Fibroblast of the aortic adventitia (primary cell): ENCODE measurements at regions not wholly inside any gene's neighbourhood (a gene's known extent, or its start where the extent isn't known, plus 50 kb on each side); places are given as distances from the start of the nearest gene placed in this dataset.

Experiments used
- DNase-seq: peaks from one replicate; pipeline ENCODE4 v3.0.0-alpha.2; 2010; ENCODE audit warnings: low read depth
- H3K4me3 ChIP-seq: 2 replicates; pipeline ENCODE4 v1.5.1; 2011; ENCODE audit warnings: low read depth, mild to moderate bottlenecking, control low read depth, low read length, moderate library complexity
- TF ChIP-seq, protein P1 (sequence below): IDR thresholded peaks from 2 replicates; pipeline ENCODE4 v1.5.1; 2011; ENCODE audit warnings: mild to moderate bottlenecking, low read length, control low read depth, inconsistent platforms; ENCODE audit not compliant: insufficient read depth

DNA sequence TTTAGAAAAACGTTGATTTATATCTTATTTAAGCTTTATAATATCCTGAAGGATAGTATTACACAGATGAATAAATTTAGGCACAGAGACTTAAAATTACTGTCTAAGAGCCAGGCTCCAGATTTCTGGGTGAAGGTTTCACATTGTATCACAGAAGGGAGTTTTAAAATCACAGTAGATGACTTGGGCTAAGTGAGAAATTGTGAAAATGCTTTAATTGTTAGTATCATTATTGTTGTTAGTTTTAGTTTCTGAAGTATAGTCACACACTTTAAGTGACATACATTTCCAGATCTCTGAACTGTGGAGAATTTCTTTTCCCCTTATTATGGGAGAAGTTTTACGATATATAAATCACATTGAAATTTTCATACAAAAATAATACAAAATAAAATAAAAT, 83.5 kb downstream of the NDUFS5 start:
- TF ChIP-seq, protein P1, sequence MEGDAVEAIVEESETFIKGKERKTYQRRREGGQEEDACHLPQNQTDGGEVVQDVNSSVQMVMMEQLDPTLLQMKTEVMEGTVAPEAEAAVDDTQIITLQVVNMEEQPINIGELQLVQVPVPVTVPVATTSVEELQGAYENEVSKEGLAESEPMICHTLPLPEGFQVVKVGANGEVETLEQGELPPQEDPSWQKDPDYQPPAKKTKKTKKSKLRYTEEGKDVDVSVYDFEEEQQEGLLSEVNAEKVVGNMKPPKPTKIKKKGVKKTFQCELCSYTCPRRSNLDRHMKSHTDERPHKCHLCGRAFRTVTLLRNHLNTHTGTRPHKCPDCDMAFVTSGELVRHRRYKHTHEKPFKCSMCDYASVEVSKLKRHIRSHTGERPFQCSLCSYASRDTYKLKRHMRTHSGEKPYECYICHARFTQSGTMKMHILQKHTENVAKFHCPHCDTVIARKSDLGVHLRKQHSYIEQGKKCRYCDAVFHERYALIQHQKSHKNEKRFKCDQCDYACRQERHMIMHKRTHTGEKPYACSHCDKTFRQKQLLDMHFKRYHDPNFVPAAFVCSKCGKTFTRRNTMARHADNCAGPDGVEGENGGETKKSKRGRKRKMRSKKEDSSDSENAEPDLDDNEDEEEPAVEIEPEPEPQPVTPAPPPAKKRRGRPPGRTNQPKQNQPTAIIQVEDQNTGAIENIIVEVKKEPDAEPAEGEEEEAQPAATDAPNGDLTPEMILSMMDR, result no peak
- no peak for DNase-seq
- no peak overlapping the region for H3K4me3 ChIP-seq

DNA sequence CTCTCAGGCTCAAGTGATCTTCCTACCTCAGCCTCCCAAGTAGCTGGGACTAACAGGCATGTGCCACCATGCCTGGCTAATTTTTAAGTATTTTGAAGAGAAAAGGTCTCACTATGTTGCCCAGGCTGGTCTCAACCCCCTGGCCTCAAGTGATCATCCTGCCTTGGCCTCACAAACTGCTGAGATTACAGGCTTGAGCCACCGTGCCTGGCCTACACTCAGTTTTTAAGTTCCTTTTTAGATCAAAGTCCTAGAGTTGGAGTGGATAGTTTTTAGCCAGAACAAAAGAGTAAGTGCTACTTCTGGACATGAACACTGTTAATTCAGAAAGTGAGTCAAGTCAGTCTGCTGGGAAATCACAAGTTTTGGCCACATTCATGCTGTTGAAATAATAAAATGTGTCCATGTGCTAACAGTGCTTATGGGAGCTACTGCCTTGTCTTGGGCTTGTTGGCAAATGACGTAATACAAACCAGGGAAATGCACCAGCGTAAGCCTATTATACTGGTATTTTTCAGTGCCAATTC, 84.2 kb downstream of the NDUFS5 start:
- no peak overlapping the region for H3K4me3 ChIP-seq
- DNase-seq, result peak; percentile 96
- TF ChIP-seq, protein P1, result no peak

DNA sequence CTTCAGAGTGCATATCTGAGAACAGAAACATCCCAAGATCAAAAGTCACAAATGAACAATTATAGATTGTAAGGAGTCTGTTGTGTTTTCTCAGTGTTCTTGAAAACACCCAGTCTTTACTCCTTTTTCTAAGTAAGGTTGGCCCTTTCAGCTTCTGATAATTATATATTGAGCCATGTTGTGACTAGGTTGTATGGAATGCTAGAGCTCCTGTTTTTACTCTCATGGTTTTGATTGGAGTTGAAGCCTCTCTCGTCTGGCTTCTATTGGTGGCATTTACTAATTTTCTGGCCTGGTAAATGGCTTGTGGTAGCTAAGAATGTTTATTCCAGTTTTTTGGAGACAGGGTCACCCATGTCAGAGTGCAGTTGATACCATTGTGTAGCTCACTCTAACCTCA, 84.7 kb downstream of the NDUFS5 start:
- TF ChIP-seq, protein P1, result no peak
- H3K4me3 ChIP-seq, result no peak overlapping the region
- DNase-seq, result no peak

DNA sequence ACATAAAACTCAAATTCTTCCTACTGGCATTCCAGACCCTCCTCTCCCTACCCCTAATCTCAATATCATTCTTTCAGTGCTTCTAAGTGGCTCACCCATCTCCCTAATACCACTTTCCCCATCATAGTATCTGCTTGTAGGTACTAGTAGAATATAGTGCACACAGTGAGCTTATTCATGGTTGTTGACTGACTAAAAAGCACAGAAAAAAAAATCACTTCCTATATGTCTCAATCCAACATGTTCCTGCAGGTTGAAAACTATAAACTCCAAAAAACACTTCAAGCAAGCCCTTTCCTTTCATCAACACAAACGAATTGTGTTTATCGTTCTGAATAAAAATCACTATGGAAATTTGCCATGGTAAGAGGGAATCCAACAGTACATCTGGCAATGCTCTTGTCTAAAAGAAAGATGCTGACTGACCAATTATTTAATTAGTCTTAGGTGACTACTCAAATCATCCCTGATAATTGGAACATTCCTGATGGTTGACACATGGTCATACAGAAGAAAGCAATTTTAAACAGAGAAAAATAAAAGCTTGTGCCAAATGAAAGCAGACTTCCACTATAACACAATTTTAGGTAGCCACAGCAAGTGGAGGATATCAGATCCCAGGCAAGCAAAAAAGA, 87.1 kb downstream of the NDUFS5 start:
- no peak overlapping the region for H3K4me3 ChIP-seq
- no peak for DNase-seq
- TF ChIP-seq, protein P1, result no peak

DNA sequence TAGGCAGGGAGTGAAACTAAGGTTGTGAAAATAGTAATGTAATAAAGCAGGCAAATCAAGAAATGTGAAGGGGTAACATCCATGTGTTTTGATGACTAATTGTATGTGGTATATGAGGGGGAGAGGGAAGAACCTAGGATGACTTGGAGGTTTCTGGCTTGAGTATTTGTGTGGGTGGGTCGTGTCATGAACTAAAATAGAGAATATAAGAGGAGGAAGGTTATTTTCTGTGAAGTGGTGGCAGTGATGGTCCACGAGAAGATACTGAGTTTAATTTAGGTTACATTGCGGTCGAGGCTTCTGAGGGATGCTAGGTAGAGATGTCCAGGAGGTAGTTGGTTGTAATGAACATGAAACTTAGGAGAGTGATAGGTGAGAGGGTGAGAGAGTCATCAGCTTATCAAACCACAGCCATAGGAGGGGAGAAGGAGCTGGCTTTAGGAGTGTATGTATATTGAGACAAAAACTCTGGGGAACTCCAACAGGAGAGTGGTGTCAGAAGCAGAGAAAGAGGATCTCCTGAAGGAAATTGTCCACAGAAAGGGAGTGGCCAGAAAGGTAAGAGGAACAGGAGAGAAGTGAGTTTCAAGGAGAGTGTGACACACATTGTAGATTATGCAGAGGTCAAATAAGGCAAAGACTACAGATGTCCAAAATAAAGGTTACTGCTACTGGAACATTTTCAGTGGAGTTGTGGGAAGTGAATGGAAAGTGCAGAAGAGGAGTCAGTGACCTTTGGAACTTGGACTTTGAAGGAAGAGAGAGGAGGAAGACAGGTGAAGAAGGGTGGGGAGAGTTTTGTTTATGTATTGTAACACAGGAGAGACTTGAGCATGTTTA, 89.0 kb upstream of the MACF1 start:
- peak; percentile 61 for DNase-seq
- H3K4me3 ChIP-seq, result no peak overlapping the region
- TF ChIP-seq, protein P1, result no peak

DNA sequence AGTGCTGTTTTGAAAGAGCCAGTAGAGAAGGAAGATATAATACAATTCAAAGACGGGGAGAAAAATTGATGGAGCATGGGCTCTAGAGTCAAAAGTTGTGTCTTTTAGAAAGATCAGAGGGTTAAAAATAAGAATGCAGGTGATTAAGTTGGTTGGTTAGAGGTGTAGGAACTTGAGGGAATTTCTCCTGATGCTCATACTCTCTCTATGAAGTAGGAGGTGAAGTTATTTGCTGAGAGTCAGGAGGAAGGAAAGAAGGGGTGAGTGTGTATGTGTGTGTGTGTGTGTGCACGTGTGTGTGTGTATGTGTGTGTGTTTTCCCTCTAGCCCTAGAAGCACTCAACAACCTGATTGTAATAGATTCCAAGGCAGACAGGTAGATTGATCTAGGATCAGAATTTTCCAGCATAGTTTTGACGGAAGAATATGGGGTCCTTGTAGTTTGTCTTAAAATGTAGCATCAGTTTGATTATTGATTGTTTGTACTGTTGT, 88.3 kb upstream of the MACF1 start:
- H3K4me3 ChIP-seq, result no peak overlapping the region
- TF ChIP-seq, protein P1, result no peak
- no peak for DNase-seq
